Loucy (cell line): ENCODE measurements at regions not wholly inside any gene's neighbourhood (a gene's known extent, or its start where the extent isn't known, plus 50 kb on each side); places are given as distances from the start of the nearest gene placed in this dataset.

Experiments used
- H2AFZ ChIP-seq: fragments of 200-600 bp; sonication (generic); 2 replicates; pipeline ENCODE4 v1.6.0; 2016; ENCODE audit warnings: antibody characterized with exemption, mild to moderate bottlenecking, low read length, moderate library complexity
- H3F3A ChIP-seq: fragments of 200-600 bp; 2 replicates; pipeline ENCODE4 v1.6.0; 2016; ENCODE audit warnings: antibody characterized with exemption, low read depth, mild to moderate bottlenecking
- H3K27me3 ChIP-seq: fragments of 200-600 bp; sonication (generic); 2 replicates; pipeline ENCODE4 v1.6.1; 2014; ENCODE audit warnings: low read length, mild to moderate bottlenecking; ENCODE audit not compliant: insufficient read depth, poor library complexity, severe bottlenecking
- H3K36me3 ChIP-seq: fragments of 200-600 bp; sonication (generic); 2 replicates; pipeline ENCODE4 v1.6.1; 2016; ENCODE audit warnings: low read length; ENCODE audit not compliant: insufficient read depth
- H3K4me1 ChIP-seq: fragments of 200-600 bp; sonication (generic); 2 replicates; pipeline ENCODE4 v1.5.1; 2014; ENCODE audit warnings: low read length, mild to moderate bottlenecking; ENCODE audit not compliant: insufficient read depth, poor library complexity, severe bottlenecking
- H3K4me2 ChIP-seq: fragments of 200-600 bp; sonication (generic); 2 replicates; pipeline ENCODE4 v1.6.0; 2014; ENCODE audit warnings: antibody characterized with exemption, low read length, low read depth, mild to moderate bottlenecking; ENCODE audit not compliant: poor library complexity, severe bottlenecking
- H3K4me3 ChIP-seq: fragments of 200-600 bp; sonication (generic); 2 replicates; pipeline ENCODE4 v1.5.1; 2014; ENCODE audit warnings: low read length, mild to moderate bottlenecking, mixed read lengths; ENCODE audit not compliant: poor library complexity, severe bottlenecking
- H3K79me2 ChIP-seq: fragments of 200-600 bp; sonication (generic); 2 replicates; pipeline ENCODE4 v1.6.1; 2014; ENCODE audit warnings: low read length; ENCODE audit not compliant: insufficient read depth
- H3K9ac ChIP-seq: fragments of 200-600 bp; sonication (generic); 2 replicates; pipeline ENCODE4 v1.6.0; 2014; ENCODE audit warnings: mild to moderate bottlenecking, low read depth, low read length, moderate library complexity; ENCODE audit not compliant: poor library complexity, severe bottlenecking
- H3K9me2 ChIP-seq: fragments of 200-600 bp; sonication (generic); replicated peaks from 2 replicates; pipeline ENCODE4 v1.6.1; 2016; ENCODE audit warnings: low read depth, low read length, mixed read lengths
- H3K9me3 ChIP-seq: fragments of 200-600 bp; sonication (generic); 2 replicates; pipeline ENCODE4 v1.6.1; 2014; ENCODE audit warnings: mild to moderate bottlenecking, antibody characterized with exemption, low read length, low read depth; ENCODE audit not compliant: insufficient read depth
- H4K20me1 ChIP-seq: fragments of 200-600 bp; sonication (generic); 2 replicates; pipeline ENCODE4 v1.6.0; 2014; ENCODE audit warnings: antibody characterized with exemption, low read length, mild to moderate bottlenecking; ENCODE audit not compliant: insufficient read depth, poor library complexity, severe bottlenecking
- EZH2phosphoT487 ChIP-seq: fragments of 200-600 bp; IDR thresholded peaks from 2 replicates; pipeline ENCODE4 v1.6.1; 2018; ENCODE audit warnings: antibody characterized with exemption, mild to moderate bottlenecking, moderate library complexity, borderline replicate concordance
- TF ChIP-seq, protein P1 (sequence below): fragments of 200-600 bp; sonication (generic); conservative IDR thresholded peaks from 2 replicates; pipeline ENCODE4 v1.5.1; 2014; ENCODE audit warnings: mild to moderate bottlenecking, antibody characterized with exemption, low read length

GRCh38 chr3:163548015-163548414 lies 1530.3 kb downstream of the SI start:
- H4K20me1 ChIP-seq = no peaks in the 10 kb centered on the region
- no peak for TF ChIP-seq EZH2phosphoT487
- TF ChIP-seq, protein P1, sequence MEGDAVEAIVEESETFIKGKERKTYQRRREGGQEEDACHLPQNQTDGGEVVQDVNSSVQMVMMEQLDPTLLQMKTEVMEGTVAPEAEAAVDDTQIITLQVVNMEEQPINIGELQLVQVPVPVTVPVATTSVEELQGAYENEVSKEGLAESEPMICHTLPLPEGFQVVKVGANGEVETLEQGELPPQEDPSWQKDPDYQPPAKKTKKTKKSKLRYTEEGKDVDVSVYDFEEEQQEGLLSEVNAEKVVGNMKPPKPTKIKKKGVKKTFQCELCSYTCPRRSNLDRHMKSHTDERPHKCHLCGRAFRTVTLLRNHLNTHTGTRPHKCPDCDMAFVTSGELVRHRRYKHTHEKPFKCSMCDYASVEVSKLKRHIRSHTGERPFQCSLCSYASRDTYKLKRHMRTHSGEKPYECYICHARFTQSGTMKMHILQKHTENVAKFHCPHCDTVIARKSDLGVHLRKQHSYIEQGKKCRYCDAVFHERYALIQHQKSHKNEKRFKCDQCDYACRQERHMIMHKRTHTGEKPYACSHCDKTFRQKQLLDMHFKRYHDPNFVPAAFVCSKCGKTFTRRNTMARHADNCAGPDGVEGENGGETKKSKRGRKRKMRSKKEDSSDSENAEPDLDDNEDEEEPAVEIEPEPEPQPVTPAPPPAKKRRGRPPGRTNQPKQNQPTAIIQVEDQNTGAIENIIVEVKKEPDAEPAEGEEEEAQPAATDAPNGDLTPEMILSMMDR = no peak
- H3K36me3 ChIP-seq = no peaks in the 10 kb centered on the region

GRCh38 chr3:163547014-163547685 lies 1531.1 kb downstream of the SI start:
- Histone ChIP-seq H3K9me3 (no peaks in the 10 kb centered on the region), H3K4me2 (no peak overlapping the region), H3K79me2 (no peaks in the 10 kb centered on the region), H3K9ac (no peak overlapping the region), H3F3A (no peaks in the 10 kb centered on the region), H3K9me2 (no peaks in the 10 kb centered on the region), H3K27me3 (no peaks in the 10 kb centered on the region), H4K20me1 (no peaks in the 10 kb centered on the region), H3K4me3 (no peak overlapping the region), H3K4me1 (no peaks in the 10 kb centered on the region), H3K36me3 (no peaks in the 10 kb centered on the region), H2AFZ (no peak overlapping the region)
- no peak for TF ChIP-seq EZH2phosphoT487
- TF ChIP-seq, protein P1 = no peak

More at GRCh38 chr3:163548015-163548414, 1530.3 kb downstream of the SI start:
- no peaks in the 10 kb centered on the region for H3K9me3 ChIP-seq
- no peaks in the 10 kb centered on the region for H3K9me2 ChIP-seq
- H3F3A ChIP-seq = no peaks in the 10 kb centered on the region
- no peaks in the 10 kb centered on the region for H3K27me3 ChIP-seq
- no peak overlapping the region for H3K9ac ChIP-seq
- H3K4me2 ChIP-seq = no peak overlapping the region
- no peaks in the 10 kb centered on the region for H3K79me2 ChIP-seq
- H3K4me1 ChIP-seq = no peaks in the 10 kb centered on the region
- no peak overlapping the region for H2AFZ ChIP-seq
- H3K4me3 ChIP-seq = no peak overlapping the region

- Histone ChIP-seq H3K4me3 (no peak overlapping the region), H3K36me3 (no peaks in the 10 kb centered on the region), H4K20me1 (no peaks in the 10 kb centered on the region), H3F3A (no peaks in the 10 kb centered on the region), H3K4me1 (no peaks in the 10 kb centered on the region), H3K27me3 (no peaks in the 10 kb centered on the region), H3K9me2 (no peaks in the 10 kb centered on the region), H3K79me2 (no peaks in the 10 kb centered on the region), H3K9me3 (no peaks in the 10 kb centered on the region), H3K9ac (no peak overlapping the region), H2AFZ (no peak overlapping the region), H3K4me2 (no peak overlapping the region)
- no peak for TF ChIP-seq EZH2phosphoT487
- TF ChIP-seq, protein P1 = no peak
Observed at GRCh38 chr3:163543662-163544061, 1534.6 kb downstream of the SI start.
